HT-29 (cell line): ENCODE measurements at regions not wholly inside any gene's neighbourhood (a gene's known extent, or its start where the extent isn't known, plus 50 kb on each side); places are given as distances from the start of the nearest gene placed in this dataset.

ENCODE experiments used
- DNase-seq: peaks from one replicate; pipeline ENCODE4 v3.0.0-alpha.2; 2015; ENCODE audit warnings: low spot score

DNA sequence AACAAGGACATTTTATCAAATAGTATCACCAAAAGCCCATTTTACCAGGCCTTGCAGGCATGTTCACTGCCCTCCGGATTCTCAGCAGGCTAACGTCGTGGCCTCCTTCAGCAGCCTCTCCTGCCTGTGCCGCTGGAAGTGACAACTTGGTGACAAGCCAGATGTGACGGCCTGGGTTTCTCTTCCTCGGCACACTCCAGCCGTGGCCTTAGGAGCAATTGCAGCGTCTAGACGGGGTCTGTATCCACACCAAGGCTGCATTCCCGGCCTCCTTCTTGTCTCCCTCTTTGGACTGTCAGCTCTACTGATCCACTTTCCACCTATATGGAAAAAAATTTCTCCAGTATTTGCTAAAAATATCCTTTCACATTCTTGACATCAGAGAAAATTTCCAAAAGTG, 145.3 kb upstream of the MGMT start:
- no peak for DNase-seq

DNA sequence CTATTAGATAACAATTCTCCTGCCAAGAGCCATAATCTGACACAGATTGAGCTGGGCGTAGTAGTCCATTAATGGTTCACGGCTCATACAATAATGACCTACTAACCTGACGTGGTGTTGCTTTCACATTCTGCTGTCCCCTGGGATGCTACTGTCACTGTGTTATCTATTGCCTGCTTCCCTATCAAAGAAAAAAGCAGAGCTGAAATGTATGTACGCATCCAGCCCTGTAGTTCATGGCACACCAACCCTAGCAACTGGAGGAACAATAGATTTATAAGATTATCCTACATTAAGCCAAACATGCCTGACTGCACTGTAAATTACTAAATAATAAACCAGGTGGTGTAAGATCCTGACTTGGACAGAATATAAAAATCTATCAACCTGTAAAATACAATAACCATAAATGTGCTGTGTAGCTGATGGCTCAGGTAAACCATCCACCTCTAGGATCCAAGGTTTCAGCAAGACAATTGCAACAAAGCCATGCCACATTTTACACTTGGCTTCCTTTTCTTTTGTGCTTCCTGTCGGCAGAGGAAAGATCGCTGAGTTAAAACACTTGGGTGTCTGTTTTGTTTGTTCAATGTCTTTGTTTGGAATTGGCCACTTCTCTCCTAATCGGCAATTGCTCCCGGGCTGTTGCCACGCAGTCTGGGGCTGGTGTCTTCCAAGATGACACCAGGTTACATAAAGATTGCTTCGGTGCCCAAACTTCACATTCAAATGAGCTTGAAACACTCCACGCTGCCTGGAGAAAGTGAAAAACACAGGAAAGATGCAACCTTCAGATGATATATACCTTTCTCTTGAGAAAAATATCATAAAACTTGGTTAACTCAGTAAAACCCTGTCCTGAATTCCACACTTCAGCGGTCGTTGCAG, 143.9 kb upstream of the MGMT start:
- no peak for DNase-seq

DNA sequence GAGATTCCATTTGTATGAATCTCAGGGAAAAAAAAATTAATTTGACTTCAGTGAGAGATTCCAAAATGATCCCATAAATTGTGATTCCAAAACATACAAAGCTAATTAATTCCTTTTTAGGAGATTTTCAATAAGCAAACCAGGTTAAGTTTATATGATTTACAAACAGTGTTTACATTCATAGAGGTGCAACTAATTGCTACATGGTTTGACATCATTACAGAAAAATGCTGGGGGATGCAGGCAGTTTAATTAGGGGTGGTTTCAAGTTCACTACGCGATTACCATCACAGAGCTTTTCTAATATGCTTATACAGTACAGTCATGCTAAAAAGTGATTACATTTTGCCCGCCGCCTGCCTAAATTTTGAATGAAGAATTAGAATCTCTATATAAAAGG, 143.2 kb upstream of the MGMT start:
- no peak for DNase-seq

DNA sequence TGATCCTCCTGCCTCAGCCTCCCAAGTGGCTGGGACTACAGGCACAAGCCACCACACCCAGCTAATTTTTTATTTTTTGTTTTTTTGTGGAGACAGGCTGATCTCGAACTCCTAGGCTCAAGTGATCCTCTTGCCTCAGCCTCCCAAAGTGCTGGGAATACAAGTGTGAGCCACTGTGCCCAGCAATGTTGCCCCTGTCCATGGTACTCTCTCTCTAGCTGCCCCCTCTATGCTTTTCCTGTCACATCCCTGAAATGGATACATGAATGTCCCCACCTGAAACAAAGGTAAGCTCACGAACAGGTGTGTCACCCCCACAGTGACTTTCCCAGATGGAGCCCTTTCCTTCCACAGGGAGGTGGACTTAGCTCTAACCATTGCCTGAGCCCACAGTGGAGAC, 141.1 kb upstream of the MGMT start:
- no peak for DNase-seq

DNA sequence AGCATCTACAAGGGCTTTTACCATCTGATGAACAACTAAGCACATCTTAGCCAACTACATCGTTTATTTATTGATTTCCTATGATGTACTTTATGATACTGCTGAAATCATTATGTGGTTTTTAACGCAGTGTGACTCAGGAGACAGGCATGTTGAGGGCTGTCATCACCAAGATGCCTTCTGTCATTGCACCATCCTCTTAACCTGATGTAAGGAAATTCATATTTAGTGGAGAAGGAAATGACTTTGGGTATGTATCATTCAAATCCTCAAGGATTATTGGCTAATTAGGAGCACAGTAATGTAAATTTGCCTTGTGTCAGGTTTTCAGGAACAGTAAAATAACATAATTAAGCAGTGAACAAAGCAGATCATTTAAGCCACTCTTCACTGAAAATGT, 138.5 kb upstream of the MGMT start:
- DNase-seq, result no peak

DNA sequence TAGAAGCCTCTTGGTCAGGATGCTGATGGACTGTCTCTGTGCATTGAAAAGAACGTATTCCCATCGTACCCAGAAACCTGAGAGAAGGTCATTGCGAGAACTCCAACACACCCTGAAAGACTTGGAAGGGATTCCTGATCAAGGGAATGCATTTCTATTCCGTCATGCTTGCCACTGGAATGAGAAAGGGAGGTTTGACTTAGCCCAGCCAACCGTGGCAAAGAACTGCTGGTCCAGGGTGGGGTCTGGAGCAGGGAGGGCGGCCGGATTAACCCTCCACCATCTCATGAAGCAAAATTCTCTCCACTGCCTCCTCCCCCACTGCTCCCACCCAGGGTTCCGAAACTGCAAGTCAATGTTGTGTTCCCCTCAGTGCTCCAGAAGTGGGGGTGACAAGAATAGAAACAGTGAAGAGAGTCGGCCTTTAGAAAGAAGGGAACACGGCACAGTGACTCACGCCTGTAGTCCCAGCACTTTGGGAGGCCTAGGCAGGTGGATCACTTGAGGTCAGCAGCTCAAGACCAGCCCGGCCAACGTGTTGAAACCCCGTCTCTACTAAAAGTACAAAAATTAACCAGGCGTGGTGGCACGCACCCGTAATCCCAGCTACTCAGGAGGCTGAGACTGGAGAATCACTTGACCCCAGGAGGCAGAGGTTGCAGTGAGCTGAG, 137.5 kb upstream of the MGMT start:
- no peak for DNase-seq

DNA sequence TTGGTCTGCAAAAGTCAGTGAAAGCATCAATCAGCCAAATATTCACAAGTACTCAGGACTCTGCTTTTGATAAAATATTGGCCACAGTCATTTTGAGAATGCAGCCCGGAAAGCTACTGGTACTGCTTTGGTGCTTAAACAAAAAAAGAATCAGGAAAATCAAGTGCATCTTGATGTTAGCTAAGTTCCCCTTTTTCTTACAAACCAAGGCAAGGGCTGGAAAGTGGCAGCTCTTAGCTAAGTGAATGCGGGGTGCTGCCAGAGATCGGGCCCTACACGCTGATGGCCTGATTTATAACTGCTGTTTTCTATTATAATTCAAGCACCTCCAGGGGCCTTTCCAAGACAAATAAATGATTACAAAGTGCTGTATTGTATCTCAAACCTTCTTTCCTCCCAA, 136.8 kb upstream of the MGMT start:
- no peak for DNase-seq

DNA sequence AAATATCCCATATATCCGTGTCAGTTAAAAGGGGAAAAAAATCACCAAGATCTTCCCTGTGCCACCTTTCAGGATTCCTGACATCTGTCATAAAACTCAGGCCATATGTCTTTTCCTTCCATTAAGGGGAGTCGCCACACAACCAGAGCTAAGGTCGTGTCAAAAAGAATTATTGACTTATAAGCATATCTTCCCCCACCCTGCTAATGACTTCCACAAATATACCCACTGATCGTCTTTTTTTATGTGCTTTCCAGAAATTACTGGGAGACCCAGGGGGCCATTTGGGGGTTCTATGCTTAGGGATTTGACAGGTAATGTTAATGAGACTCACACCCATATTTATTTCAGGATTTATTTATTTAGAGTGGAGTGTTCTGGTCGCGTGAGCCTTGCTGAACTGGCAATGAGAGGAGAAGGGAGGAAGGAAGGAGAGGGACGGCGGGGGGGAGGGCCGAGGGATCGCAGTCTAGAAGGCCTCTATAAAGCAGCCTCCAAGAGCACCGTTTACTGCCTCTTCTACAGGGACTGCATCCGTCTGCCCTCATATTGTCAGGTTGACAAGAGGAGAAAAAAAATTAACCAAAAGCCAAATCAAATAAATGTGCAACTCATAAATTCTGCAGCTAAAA, 135.7 kb upstream of the MGMT start:
- no peak for DNase-seq

DNA sequence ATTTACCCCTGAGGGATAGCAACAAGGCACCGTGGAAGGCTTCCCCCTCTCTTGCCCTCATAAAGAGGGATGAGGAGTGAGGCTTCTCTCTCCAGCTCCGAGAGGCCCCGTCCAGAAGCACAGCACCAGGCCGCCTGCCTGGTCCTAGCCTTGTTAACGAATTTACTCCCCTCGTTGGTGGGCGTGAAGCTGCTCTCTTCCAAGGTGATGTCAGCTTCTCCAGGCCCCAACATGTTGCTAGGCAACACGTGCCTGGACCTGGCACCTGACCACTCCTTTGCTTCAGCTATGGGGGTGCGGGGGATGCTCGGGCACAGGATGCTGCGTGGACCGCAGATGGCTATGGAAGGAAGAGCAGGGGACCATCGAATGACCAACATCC, 135.2 kb upstream of the MGMT start:
- no peak for DNase-seq

DNA sequence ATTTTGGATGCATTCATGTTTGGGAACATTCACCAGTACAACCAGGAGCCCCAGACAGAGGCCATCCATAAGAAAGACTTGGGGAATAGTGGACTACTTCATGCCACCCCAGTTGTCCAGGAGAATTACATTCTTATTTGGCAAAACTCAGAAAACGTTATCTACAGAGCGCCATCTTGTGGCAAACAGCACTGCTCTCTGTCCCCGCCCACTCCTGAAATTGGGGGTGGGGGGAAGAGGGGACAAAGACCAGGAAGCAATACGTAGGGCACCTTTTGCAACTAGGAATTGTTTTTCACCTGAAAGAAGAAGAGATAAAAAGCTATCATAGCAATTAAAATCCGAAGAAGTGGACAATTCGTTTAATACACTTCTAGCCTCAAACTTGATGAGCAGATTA, 134.6 kb upstream of the MGMT start:
- peak; percentile 61 for DNase-seq

DNA sequence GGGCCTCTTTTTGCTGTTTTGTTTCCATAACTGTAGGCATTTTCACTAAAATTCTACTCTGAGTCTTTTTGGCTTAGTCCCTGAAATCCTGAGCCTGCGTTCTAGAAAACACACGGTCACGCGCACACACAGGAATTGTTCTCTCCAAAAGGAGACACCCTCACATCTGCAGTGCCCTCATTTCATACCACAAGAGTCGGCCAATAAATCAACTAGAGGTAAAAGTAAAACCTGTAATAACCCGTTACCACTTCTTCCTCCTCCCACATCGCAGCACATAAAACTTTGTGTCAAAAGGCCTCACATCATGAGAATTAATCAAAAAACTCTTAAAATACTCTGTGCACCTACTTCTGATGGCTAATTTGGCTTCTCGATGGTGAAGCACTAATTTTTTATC, 133.3 kb upstream of the MGMT start:
- no peak for DNase-seq

DNA sequence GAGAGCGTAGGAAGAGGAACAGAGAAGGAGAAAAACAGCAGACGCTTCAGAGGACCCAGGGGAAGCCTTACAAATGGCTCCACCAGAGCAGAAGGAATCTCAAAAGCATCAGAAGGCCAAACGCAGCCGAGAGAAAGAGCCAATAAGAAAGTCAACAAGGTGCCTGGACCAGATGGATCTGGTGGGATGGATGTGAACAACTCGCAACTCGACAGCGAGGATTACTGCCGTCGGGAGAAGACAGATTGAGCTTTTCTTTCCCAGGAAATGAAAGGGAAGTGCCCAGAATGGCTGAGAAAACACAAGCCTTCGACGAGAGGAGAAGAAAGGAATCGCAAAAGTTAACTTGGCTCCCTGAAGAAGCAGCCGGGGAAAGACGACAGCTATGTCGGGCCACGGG, 132.8 kb upstream of the MGMT start:
- DNase-seq, result no peak

DNA sequence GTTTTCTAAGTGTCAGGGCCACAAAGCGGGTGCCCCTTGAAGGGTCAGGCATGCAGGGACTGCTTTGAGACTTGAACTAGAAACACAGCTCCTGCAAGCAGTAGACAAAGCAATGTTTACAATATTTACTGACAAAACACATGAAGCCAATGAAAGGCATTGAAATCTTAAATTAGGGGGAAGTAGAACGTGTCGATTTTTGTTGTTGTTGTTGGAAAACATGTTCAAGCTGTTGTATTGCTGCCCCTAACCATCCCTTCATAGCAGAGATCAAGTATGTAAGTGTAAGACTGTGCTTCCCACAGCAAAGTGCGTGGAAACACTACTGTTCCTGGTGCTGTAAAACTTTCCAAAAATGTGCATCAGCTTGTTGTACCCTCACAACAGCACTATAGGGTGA, 131.6 kb upstream of the MGMT start:
- no peak for DNase-seq

DNA sequence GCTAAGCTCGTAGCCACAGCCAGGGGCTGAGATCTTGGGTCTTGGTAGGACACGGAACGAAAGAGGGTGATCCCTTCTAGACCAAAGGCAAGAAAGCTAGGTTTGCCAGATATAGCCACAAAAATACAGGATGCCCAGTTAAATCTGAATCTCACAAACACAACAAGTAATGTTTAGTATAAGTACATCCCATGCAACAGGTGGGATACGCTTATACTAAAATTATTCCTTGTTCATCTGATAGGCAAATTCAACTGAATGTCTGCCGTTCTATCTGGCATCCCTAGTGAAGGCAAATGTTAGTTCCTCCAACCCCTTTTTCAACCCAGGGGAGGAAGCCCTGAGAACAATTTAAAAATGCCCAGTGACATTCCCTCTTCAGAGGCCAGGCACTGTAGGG, 131.1 kb upstream of the MGMT start:
- no peak for DNase-seq

DNA sequence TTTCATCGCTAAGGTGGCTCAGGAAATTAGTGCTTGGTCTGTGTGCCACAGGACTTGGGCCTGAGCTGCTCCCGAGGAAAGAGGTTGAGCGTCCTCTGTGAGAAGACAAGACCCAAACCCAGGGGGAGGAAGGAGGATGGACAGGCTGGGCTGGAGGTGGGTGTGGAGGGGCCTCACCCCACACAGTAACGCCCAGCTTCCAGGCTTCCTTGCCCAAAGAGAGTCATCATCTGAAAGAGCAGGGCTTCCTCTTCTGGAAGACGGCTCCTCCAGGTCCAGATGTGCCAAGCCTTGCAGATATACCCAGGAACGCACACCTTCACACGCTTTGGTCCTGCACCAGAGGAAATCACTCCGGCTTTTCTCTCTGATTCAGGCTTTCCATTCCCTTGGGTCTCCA, 127.8 kb upstream of the MGMT start:
- DNase-seq, result no peak

DNA sequence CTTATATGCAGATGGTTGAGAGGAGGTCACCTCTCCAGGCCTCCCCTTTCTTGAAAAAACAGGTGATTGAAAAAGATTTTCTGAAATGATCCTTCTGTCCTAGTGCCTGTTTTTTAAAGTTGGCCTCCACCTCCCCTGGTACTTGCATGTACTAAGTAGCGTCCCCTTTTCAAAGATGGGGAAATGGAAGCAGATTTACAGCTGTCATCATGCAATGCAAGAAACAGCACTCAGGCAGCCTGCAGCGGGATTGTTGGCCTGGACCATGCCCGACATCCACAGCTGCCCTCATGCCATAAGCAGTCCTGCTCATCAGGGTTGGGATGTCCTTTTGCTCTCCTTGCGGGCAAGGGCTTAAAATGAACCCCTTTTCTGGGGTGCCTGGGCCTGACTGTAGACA, 127.2 kb upstream of the MGMT start:
- no peak for DNase-seq

DNA sequence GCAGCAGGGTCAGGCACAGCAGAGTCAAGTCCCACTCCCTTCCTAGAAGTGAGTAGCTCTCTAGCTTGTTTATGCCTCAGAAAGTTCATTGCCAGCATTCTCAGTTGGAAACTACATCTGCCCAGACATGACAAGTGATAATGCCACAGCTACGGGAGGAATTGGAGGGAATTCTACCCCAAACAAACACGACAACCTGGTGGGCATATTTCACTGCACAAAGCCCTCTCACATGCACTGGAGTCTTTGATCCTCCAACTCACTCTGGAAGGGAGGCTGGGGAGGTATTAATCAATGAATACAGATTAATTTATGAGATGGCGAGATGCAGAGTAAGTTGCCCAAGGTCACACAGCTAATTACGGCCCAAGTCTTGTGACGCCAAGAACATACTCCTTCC, 126.0 kb upstream of the MGMT start:
- no peak for DNase-seq

DNA sequence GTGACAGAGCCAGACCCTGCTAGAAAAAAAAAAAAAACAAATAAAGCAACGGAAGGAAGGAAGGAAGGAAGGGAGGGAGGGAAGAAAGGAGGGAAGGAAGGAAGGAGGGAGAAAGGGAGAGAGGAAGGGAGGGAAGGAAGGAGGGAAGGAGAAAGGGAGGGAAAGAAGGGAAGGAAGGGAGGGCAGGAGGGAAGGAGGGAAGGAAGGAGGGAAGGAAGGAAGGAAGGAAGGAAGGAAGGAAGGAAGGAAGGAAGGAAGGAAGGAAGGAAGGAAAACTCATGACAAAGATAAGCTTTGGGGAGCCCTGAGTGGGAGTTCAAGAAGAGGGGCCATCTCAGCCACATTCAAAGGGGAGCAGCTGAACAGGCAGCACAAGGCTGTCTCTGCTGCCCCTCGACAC, 124.7 kb upstream of the MGMT start:
- DNase-seq, result no peak

DNA sequence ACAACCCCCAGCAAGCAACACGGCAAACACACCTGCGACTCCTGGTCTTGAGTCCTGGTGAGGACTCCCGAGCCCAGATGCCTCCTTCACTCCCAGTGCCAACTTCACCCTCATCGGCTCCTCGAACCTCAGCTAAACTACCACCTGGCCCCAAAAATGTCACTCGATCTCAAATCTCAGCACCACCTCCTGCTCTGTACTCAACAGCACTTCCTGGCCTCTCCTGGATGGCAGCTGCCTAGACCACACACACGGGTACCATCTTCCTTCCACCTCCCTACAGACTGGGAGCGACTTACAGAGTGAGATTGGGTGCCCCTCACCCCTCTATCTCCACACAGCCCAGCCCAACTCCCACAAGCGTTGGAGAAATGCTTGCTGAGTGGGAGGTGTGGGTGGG, 123.9 kb upstream of the MGMT start:
- no peak for DNase-seq

DNA sequence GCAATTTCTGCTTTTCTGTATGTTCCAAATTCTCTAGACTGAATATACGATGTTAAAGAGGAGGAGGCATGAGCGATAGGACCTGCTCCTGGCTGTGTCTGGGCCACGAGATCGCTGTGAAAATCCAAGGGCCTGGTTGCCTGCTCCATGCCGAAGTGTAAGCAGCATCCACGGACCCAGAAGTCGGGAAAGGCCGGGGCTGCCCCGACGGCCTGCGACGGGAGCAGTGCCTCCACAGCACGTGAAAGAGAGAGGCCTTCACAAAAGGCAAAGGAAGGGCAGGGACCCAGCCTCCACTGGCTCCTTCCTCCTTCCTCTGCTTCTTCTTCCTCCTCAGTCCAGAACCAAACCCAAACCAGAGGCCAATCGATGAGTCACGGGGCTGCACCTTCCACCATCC, 122.9 kb upstream of the MGMT start:
- no peak for DNase-seq

DNA sequence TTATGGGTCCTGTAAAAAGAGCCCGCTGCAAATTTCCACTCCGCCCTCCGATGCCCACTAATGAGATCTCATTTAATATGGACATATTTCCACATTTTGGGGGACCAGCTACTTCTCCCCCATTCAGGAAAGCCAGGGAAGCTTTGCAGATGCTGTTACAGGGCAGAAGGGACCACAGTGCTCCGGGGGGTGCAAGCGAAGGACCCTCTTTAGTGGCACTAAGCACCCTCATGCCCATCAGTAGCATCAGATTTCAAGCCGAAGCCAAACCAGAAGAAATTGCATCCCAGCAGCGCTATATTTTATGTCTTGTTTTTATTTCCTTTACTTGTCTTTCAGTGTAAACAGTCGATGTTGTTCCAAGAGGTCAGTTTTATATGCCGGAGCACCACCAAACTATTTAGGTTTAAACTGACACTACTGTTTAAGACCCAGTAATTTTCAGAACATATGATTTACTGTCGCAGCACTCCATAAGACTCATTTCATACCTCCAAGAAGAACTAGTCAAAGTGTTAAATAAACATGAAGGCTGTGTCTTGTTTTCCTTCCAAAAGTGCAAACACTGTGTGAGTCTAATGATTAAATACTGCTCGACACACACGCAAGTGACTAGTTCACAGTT, 122.2 kb upstream of the MGMT start:
- no peak for DNase-seq

DNA sequence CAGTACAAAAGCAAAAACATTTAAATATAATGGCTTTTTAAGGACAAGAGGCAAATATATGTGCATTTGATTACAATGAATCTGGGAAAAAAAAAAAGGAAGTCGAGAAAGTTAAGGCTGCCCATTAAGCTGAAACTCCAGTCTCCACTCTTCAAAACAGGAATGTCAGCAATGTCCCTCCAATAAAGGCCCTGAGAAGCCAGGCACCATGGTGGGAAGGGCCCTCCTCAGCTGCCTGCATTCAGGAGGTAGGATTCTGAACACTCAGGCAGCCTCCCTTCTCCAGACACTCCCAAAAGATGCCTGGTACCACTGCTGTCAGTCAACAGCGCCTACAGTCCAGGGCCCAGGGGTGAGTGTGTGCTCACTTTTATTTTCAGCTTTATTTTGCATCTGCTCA, 121.3 kb upstream of the MGMT start:
- no peak for DNase-seq

DNA sequence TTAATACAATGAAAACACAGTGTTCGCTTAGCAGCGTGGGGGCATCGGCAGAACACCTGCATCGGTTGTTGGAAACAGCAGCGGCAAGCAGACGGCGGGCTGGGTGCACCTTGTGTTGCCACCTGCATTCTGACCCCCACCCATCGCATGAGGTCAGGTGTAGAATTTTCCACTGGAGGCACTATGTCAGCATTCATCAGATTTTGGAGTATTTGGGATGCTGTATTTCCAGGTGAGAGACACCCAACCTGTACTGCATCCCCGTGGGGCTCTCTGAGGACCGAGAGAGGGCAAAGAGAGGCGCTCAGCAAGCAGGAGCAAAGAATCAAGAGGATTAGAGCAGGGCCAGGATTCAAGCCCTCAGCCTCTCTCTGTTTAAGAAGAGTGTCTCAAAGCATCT, 116.4 kb upstream of the MGMT start:
- no peak for DNase-seq
